Loucy (cell line): ENCODE measurements at regions not wholly inside any gene's neighbourhood (a gene's known extent, or its start where the extent isn't known, plus 50 kb on each side); places are given as distances from the start of the nearest gene placed in this dataset.

Experiments
- H2AFZ ChIP-seq: fragments of 200-600 bp; sonication (generic); 2 replicates; pipeline ENCODE4 v1.6.0; 2016; ENCODE audit warnings: antibody characterized with exemption, mild to moderate bottlenecking, low read length, moderate library complexity
- H3F3A ChIP-seq: fragments of 200-600 bp; 2 replicates; pipeline ENCODE4 v1.6.0; 2016; ENCODE audit warnings: antibody characterized with exemption, low read depth, mild to moderate bottlenecking
- H3K27me3 ChIP-seq: fragments of 200-600 bp; sonication (generic); 2 replicates; pipeline ENCODE4 v1.6.1; 2014; ENCODE audit warnings: low read length, mild to moderate bottlenecking; ENCODE audit not compliant: insufficient read depth, poor library complexity, severe bottlenecking
- H3K36me3 ChIP-seq: fragments of 200-600 bp; sonication (generic); 2 replicates; pipeline ENCODE4 v1.6.1; 2016; ENCODE audit warnings: low read length; ENCODE audit not compliant: insufficient read depth
- H3K4me1 ChIP-seq: fragments of 200-600 bp; sonication (generic); 2 replicates; pipeline ENCODE4 v1.5.1; 2014; ENCODE audit warnings: low read length, mild to moderate bottlenecking; ENCODE audit not compliant: insufficient read depth, poor library complexity, severe bottlenecking
- H3K4me2 ChIP-seq: fragments of 200-600 bp; sonication (generic); 2 replicates; pipeline ENCODE4 v1.6.0; 2014; ENCODE audit warnings: antibody characterized with exemption, low read length, low read depth, mild to moderate bottlenecking; ENCODE audit not compliant: poor library complexity, severe bottlenecking
- H3K4me3 ChIP-seq: fragments of 200-600 bp; sonication (generic); 2 replicates; pipeline ENCODE4 v1.5.1; 2014; ENCODE audit warnings: low read length, mild to moderate bottlenecking, mixed read lengths; ENCODE audit not compliant: poor library complexity, severe bottlenecking
- H3K79me2 ChIP-seq: fragments of 200-600 bp; sonication (generic); 2 replicates; pipeline ENCODE4 v1.6.1; 2014; ENCODE audit warnings: low read length; ENCODE audit not compliant: insufficient read depth
- H3K9ac ChIP-seq: fragments of 200-600 bp; sonication (generic); 2 replicates; pipeline ENCODE4 v1.6.0; 2014; ENCODE audit warnings: mild to moderate bottlenecking, low read depth, low read length, moderate library complexity; ENCODE audit not compliant: poor library complexity, severe bottlenecking
- H3K9me2 ChIP-seq: fragments of 200-600 bp; sonication (generic); replicated peaks from 2 replicates; pipeline ENCODE4 v1.6.1; 2016; ENCODE audit warnings: low read depth, low read length, mixed read lengths
- H3K9me3 ChIP-seq: fragments of 200-600 bp; sonication (generic); 2 replicates; pipeline ENCODE4 v1.6.1; 2014; ENCODE audit warnings: mild to moderate bottlenecking, antibody characterized with exemption, low read length, low read depth; ENCODE audit not compliant: insufficient read depth
- H4K20me1 ChIP-seq: fragments of 200-600 bp; sonication (generic); 2 replicates; pipeline ENCODE4 v1.6.0; 2014; ENCODE audit warnings: antibody characterized with exemption, low read length, mild to moderate bottlenecking; ENCODE audit not compliant: insufficient read depth, poor library complexity, severe bottlenecking
- CTCF ChIP-seq: fragments of 200-600 bp; sonication (generic); conservative IDR thresholded peaks from 2 replicates; pipeline ENCODE4 v1.5.1; 2014; ENCODE audit warnings: mild to moderate bottlenecking, antibody characterized with exemption, low read length
- EZH2phosphoT487 ChIP-seq: fragments of 200-600 bp; IDR thresholded peaks from 2 replicates; pipeline ENCODE4 v1.6.1; 2018; ENCODE audit warnings: antibody characterized with exemption, mild to moderate bottlenecking, moderate library complexity, borderline replicate concordance

- Histone ChIP-seq H3K79me2 (no peaks in the 10 kb centered on the region), H3K4me2 (no peak overlapping the region), H3K9ac (no peak overlapping the region), H3K27me3 (no peaks in the 10 kb centered on the region), H3K9me3 (no peaks in the 10 kb centered on the region), H4K20me1 (no peaks in the 10 kb centered on the region), H3K4me1 (no peaks in the 10 kb centered on the region), H3K9me2 (no peaks in the 10 kb centered on the region), H3K4me3 (no peak overlapping the region), H3K36me3 (no peaks in the 10 kb centered on the region), H3F3A (no peaks in the 10 kb centered on the region), H2AFZ (no peak overlapping the region)
- TF ChIP-seq EZH2phosphoT487 (no peak), CTCF (no peak)
These were observed 265.1 kb downstream of the FAM76B start for GRCh38 chr11:95524314-95525036.

- no peak overlapping the region for H3K4me3 ChIP-seq
- H3K27me3 ChIP-seq, result no peaks in the 10 kb centered on the region
- H2AFZ ChIP-seq, result no peak overlapping the region
- H3F3A ChIP-seq, result no peaks in the 10 kb centered on the region
- no peak overlapping the region for H3K4me2 ChIP-seq
- H3K9me2 ChIP-seq, result no peaks in the 10 kb centered on the region
- TF ChIP-seq EZH2phosphoT487 (no peak), CTCF (no peak)
- H3K36me3 ChIP-seq, result no peaks in the 10 kb centered on the region
- no peak overlapping the region for H3K9ac ChIP-seq
- H4K20me1 ChIP-seq, result no peaks in the 10 kb centered on the region
- no peaks in the 10 kb centered on the region for H3K4me1 ChIP-seq
- no peaks in the 10 kb centered on the region for H3K9me3 ChIP-seq
- no peaks in the 10 kb centered on the region for H3K79me2 ChIP-seq
These were observed 266.7 kb downstream of the FAM76B start for GRCh38 chr11:95522874-95523273.

GRCh38 chr11:95521862-95522261 lies 267.7 kb downstream of the FAM76B start:
- H3K4me2 ChIP-seq, result no peak overlapping the region
- no peaks in the 10 kb centered on the region for H3K9me2 ChIP-seq
- H3K9me3 ChIP-seq, result no peaks in the 10 kb centered on the region
- TF ChIP-seq CTCF (no peak), EZH2phosphoT487 (no peak)
- no peak overlapping the region for H2AFZ ChIP-seq
- no peaks in the 10 kb centered on the region for H3K36me3 ChIP-seq
- no peak overlapping the region for H3K4me3 ChIP-seq
- no peaks in the 10 kb centered on the region for H3K27me3 ChIP-seq
- H3K9ac ChIP-seq, result no peak overlapping the region
- H3F3A ChIP-seq, result no peaks in the 10 kb centered on the region
- no peaks in the 10 kb centered on the region for H3K4me1 ChIP-seq
- no peaks in the 10 kb centered on the region for H4K20me1 ChIP-seq
- H3K79me2 ChIP-seq, result no peaks in the 10 kb centered on the region
